ENCODE measurements at regions not wholly inside any gene's neighbourhood (a gene's known extent, or its start where the extent isn't known, plus 50 kb on each side); places are given as distances from the start of the nearest gene placed in this dataset.

GRCh38 chr10:18859659-18860058 is 188.9 kb upstream of the MALRD1 start:
- H3K4me1 ChIP-seq (ENCODE audit: insufficient read depth), result no peaks in the 10 kb centered on the region
- H3K27me3 ChIP-seq, result no peaks in the 10 kb centered on the region
- intact Hi-C loops (cut with DNase I), result no loop called here
- WGBS, 3 donors, result 73 to 77% (median 75%) methylated on average over 1 of the region's 1 CpG
- DNase-seq, result no peak
- no peaks in the 10 kb centered on the region for H3K9me3 ChIP-seq
- no peak overlapping the region for H3K27ac ChIP-seq
- TF ChIP-seq, protein P1, sequence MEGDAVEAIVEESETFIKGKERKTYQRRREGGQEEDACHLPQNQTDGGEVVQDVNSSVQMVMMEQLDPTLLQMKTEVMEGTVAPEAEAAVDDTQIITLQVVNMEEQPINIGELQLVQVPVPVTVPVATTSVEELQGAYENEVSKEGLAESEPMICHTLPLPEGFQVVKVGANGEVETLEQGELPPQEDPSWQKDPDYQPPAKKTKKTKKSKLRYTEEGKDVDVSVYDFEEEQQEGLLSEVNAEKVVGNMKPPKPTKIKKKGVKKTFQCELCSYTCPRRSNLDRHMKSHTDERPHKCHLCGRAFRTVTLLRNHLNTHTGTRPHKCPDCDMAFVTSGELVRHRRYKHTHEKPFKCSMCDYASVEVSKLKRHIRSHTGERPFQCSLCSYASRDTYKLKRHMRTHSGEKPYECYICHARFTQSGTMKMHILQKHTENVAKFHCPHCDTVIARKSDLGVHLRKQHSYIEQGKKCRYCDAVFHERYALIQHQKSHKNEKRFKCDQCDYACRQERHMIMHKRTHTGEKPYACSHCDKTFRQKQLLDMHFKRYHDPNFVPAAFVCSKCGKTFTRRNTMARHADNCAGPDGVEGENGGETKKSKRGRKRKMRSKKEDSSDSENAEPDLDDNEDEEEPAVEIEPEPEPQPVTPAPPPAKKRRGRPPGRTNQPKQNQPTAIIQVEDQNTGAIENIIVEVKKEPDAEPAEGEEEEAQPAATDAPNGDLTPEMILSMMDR (IDR thresholded peaks at IDR 0.05), result no peak
- TF ChIP-seq EP300 (IDR thresholded peaks at IDR 0.05), result no peak
- TF ChIP-seq POLR2A (IDR thresholded peaks at IDR 0.05), result no peak
- no peak overlapping the region for H3K4me3 ChIP-seq
- H3K36me3 ChIP-seq, result no peaks in the 10 kb centered on the region

- intact Hi-C loops (cut with DNase I), result no loop called here
- no peak overlapping the region for H3K27ac ChIP-seq
- H3K4me1 ChIP-seq (ENCODE audit: insufficient read depth), result no peaks in the 10 kb centered on the region
- no peaks in the 10 kb centered on the region for H3K9me3 ChIP-seq
- no peak overlapping the region for H3K4me3 ChIP-seq
- 43 to 50% (median 46%) methylated on average over 7 of the region's 7 CpGs for WGBS, 3 donors
- TF ChIP-seq POLR2A (IDR thresholded peaks at IDR 0.05) (no peak), EP300 (IDR thresholded peaks at IDR 0.05) (no peak)
- TF ChIP-seq, protein P1 (IDR thresholded peaks at IDR 0.05), result no peak
- H3K27me3 ChIP-seq, result no peaks in the 10 kb centered on the region
- no peaks in the 10 kb centered on the region for H3K36me3 ChIP-seq
- no peak for DNase-seq
These were observed 188.4 kb upstream of the MALRD1 start for GRCh38 chr10:18860186-18860585.

DNA sequence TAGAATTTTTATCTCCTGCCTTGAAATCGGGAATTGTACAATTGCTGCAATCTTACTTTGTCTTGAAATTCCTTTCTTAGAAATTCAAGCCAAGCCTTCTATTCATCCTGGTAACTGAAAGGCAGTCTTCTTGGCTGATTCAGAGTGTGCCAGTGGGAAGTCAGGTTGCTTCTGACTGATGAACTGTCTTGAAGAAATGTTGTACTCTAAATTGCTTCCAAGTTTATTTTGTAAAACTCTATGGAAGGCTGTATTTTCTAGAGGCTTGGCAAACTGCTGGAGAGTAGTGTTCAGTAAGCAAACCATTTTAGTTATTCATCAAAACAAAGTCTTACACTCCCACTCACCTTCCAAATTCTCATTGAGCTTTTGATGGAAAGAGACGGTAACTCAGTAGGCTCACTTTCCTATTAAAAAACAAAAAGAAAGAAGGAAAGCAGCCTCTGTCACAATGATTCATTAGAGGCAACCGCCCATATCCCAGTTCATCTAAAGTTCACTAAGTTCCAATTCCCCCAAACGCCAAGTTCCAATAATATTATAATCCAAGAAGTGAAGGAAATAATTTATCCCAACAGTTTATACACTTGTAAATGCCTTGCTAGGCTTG is 187.9 kb upstream of the MALRD1 start:
- Histone ChIP-seq H3K36me3 (no peaks in the 10 kb centered on the region), H3K27me3 (no peaks in the 10 kb centered on the region), H3K9me3 (no peaks in the 10 kb centered on the region), H3K4me3 (no peak overlapping the region), H3K4me1 (ENCODE audit: insufficient read depth) (no peaks in the 10 kb centered on the region), H3K27ac (no peak overlapping the region)
- 7 to 12% (median 8%) methylated on average over 4 of the region's 4 CpGs for WGBS, 3 donors
- intact Hi-C loops (cut with DNase I), result no loop called here
- no peak for TF ChIP-seq POLR2A (IDR thresholded peaks at IDR 0.05)
- TF ChIP-seq, protein P1 (IDR thresholded peaks at IDR 0.05), result no peak
- TF ChIP-seq EP300 (IDR thresholded peaks at IDR 0.05), result no peak
- no peak for DNase-seq

DNA sequence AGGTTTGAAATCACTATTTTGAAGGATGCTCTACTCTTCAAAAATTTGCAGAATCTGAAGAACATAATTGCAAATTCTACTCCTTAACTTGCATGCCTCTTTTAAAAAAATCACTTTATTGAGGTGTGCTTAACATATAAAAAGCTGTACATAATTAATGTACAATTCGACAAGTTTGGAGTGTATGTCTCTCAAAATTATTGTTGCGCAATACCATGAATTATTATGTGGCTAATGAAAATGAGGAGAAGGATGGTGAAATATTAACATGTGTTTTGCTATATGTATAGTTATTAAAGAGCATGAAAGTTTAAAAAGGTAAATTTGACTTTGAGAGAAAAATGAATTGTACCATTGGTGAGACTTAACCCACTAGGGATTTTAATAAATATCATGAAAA is 187.2 kb upstream of the MALRD1 start:
- no peaks in the 10 kb centered on the region for H3K4me1 ChIP-seq (ENCODE audit: insufficient read depth)
- no peak overlapping the region for H3K4me3 ChIP-seq
- H3K9me3 ChIP-seq, result no peaks in the 10 kb centered on the region
- WGBS, 3 donors, result 93 to 96% (median 93%) methylated on average over 2 of the region's 2 CpGs
- no peaks in the 10 kb centered on the region for H3K27me3 ChIP-seq
- no peaks in the 10 kb centered on the region for H3K36me3 ChIP-seq
- H3K27ac ChIP-seq, result no peak overlapping the region
- TF ChIP-seq POLR2A (IDR thresholded peaks at IDR 0.05) (no peak), EP300 (IDR thresholded peaks at IDR 0.05) (no peak)
- TF ChIP-seq, protein P1 (IDR thresholded peaks at IDR 0.05), result no peak
- DNase-seq, result no peak
- intact Hi-C loops (cut with DNase I), result no loop called here

Data from ovary (tissue), 7 donors.